ENCODE measurements at regions not wholly inside any gene's neighbourhood (a gene's known extent, or its start where the extent isn't known, plus 50 kb on each side); places are given as distances from the start of the nearest gene placed in this dataset.

DNA sequence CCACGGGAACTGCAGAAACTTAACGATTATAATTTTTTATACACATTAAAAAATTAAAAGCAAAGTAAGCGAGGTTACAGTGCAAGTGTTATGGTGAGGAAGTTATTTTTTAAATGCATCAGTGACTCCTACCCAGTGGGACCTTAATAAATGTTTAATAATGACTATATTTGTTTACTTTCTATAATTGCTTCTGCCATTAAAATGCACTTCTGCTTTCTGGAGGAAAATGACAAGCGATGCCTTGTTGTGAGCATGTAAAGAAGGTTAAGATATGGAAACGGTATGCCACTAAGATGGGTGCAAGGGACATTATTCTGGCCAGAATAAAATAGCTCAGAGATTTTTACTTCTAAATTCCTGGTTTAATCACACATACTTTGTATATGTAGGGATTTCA, 252.1 kb downstream of the CDH11 start:
- TF ChIP-seq MAX (IDR thresholded peaks at IDR 0.05): no peak
- TF ChIP-seq EGR1 (IDR thresholded peaks at IDR 0.05): no peak
- no peak for TF ChIP-seq YY1 (IDR thresholded peaks at IDR 0.05; ENCODE audit: low read depth)
- no peak for TF ChIP-seq RAD21 (IDR thresholded peaks at IDR 0.05; ENCODE audit: low read depth)
- no peak for TF ChIP-seq EP300 (IDR thresholded peaks at IDR 0.05; ENCODE audit: borderline replicate concordance)
- TF ChIP-seq TAF1 (IDR thresholded peaks at IDR 0.05; ENCODE audit: low read depth): no peak
